Spleen (tissue), 11 donors: ENCODE measurements at regions not wholly inside any gene's neighbourhood (a gene's known extent, or its start where the extent isn't known, plus 50 kb on each side); places are given as distances from the start of the nearest gene placed in this dataset.
"Not testable (repeated sequence)": the region's sequence is repeated elsewhere in the genome, so short reads cannot be mapped to it uniquely, and the experiment has no call there.

Experiments used
- DNase-seq: peaks from one replicate; pipeline ENCODE4 v3.0.0-alpha.2; 2020
- H3K27ac ChIP-seq, 8 donors: fragments of 200-600 bp; sonication (generic) in 7 of 8; 1 replicate in 4 of 8; 2 replicates in 4 of 8; pipeline versions ENCODE4 v1.5.0 to v1.8.0; 2016 to 2021; ENCODE audit warnings: inconsistent platforms in 4 of 8, mild to moderate bottlenecking in 4 of 8, moderate library complexity in 1 of 8
- H3K27me3 ChIP-seq, 7 donors: fragments of 200-600 bp; sonication (generic) in 6 of 7; replicated peaks in 1 of 7; 1 replicate in 4 of 7; 2 replicates in 3 of 7; pipeline versions ENCODE4 v1.5.0 to v1.8.0; 2016 to 2021; ENCODE audit warnings: inconsistent platforms in 3 of 7, mild to moderate bottlenecking in 1 of 7
- H3K36me3 ChIP-seq, 6 donors: fragments of 200-600 bp; sonication (generic) in 5 of 6; 1 replicate in 4 of 6; 2 replicates in 2 of 6; pipeline versions ENCODE4 v1.5.0 to v1.8.0; 2016 to 2021; ENCODE audit warnings: inconsistent platforms in 2 of 6
- H3K4me1 ChIP-seq, 6 donors: fragments of 200-600 bp; sonication (generic) in 5 of 6; 1 replicate in 3 of 6; 2 replicates in 3 of 6; pipeline versions ENCODE4 v1.5.0 to v1.8.0; 2016 to 2021; ENCODE audit warnings: inconsistent platforms in 3 of 6
- H3K4me3 ChIP-seq, 8 donors: fragments of 200-600 bp; sonication (generic) in 7 of 8; 1 replicate in 4 of 8; 2 replicates in 4 of 8; pipeline versions ENCODE4 v1.5.0 to v1.8.0; 2016 to 2021; ENCODE audit warnings: inconsistent platforms in 4 of 8, mild to moderate bottlenecking in 4 of 8, moderate library complexity in 2 of 8
- H3K9me3 ChIP-seq, 8 donors: fragments of 200-600 bp; sonication (generic) in 7 of 8; 1 replicate in 4 of 8; 2 replicates in 4 of 8; pipeline versions ENCODE4 v1.5.0 to v1.8.0; 2016 to 2021; ENCODE audit warnings: inconsistent platforms in 4 of 8
- POLR2A ChIP-seq, 3 donors: fragments of 450-650 bp; IDR thresholded peaks; one replicate each; pipeline ENCODE4 v1.5.1; 2017; ENCODE audit warnings: antibody characterized with exemption in 3 of 3, mild to moderate bottlenecking in 1 of 3
- POLR2AphosphoS5 ChIP-seq, 3 donors: sonication (generic); formaldehyde crosslinking; IDR thresholded peaks; one replicate each; pipeline ENCODE4 v1.5.1; 2017; ENCODE audit warnings: antibody characterized with exemption in 3 of 3
- WGBS, 5 donors: extraction: QIAGEN DNeasy Blood & Tissue Kit in 3 of 5; methylation state at CpG; one replicate each; pipeline versions ENCODE4 v1.1.5 to v1.1.7; 2013 to 2018; 5-methylcytosine and 5-hydroxymethylcytosine counted together
- intact Hi-C: fragments of 100-400 bp; cut with DNase I; formaldehyde crosslinking; loops from one replicate; pipeline ENCODE4 v1.15.0; 2023; ENCODE audit warnings: low total_unique reads
- TF ChIP-seq, protein P1 (sequence below), 11 experiments: fragments of 200-600 bp in 7 of 11; fragments of 450-650 bp in 4 of 11; sonication (generic) in 4 of 11; IDR thresholded peaks in 8 of 11; conservative IDR thresholded peaks in 3 of 11; 1 replicate in 7 of 11; 2 replicates in 4 of 11; pipeline versions ENCODE4 v1.4.0 to v1.8.0; 2016 to 2021; ENCODE audit warnings: antibody characterized with exemption in 11 of 11, inconsistent platforms in 4 of 11, mild to moderate bottlenecking in 1 of 11
- donor health status: healthy with polysubstance abuse.
- donor health status: DM: no; HTN: no; CAD: no; lungs with moderate emphysema.
- donor health status: DM: no; HTN: no; CAD: no.
- donor health status: Bipolar disorder and iron deficiency.
- donor health status: healthy.
- donor health status: DM: no; HTN: no; CAD: no.
- donor health status: DM: yes; HTN: yes; CAD: no.

DNA sequence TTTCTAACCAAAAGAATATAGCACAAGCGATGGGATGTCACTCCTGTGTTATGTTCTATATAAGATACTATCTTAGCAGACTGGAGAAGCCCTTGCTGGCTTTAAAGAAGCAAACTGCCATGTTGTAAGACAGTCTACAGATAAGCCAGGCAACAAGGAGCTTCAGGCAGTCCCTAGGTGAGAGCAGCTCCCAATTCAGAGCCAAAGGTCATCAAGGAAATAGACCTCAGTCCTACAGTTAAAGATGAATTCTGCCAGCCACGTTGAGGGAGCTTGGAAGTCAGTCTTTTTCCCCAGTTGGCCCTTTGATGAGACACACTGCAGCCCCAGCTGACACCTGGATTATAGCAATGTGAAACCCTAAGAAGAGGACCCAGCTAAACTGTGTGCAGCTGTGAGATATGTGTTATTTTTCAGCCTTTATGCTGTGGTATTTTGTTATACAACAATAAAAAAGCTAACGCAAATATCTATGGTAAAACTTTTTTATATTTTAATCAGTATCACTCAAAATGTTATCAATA, 102.5 kb upstream of the AKAP13 start:
- Histone ChIP-seq H3K36me3 (no peaks in the 10 kb centered on the region), H3K4me1 (no peaks in the 10 kb centered on the region), H3K9me3 (no peaks in the 10 kb centered on the region), H3K27me3 (no peaks in the 10 kb centered on the region), H3K27ac (no peak overlapping the region), H3K4me3 (no peak overlapping the region)
- no peak for DNase-seq
- intact Hi-C loops = no loop called here
- TF ChIP-seq, protein P1, sequence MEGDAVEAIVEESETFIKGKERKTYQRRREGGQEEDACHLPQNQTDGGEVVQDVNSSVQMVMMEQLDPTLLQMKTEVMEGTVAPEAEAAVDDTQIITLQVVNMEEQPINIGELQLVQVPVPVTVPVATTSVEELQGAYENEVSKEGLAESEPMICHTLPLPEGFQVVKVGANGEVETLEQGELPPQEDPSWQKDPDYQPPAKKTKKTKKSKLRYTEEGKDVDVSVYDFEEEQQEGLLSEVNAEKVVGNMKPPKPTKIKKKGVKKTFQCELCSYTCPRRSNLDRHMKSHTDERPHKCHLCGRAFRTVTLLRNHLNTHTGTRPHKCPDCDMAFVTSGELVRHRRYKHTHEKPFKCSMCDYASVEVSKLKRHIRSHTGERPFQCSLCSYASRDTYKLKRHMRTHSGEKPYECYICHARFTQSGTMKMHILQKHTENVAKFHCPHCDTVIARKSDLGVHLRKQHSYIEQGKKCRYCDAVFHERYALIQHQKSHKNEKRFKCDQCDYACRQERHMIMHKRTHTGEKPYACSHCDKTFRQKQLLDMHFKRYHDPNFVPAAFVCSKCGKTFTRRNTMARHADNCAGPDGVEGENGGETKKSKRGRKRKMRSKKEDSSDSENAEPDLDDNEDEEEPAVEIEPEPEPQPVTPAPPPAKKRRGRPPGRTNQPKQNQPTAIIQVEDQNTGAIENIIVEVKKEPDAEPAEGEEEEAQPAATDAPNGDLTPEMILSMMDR (IDR thresholded peaks at IDR 0.05 in 8 of 11, conservative IDR thresholded peaks at IDR 0.05 in 3 of 11) = no peak
- TF ChIP-seq POLR2AphosphoS5 (IDR thresholded peaks at IDR 0.05) = no peak
- no peak for TF ChIP-seq POLR2A (IDR thresholded peaks at IDR 0.05)
- 79 to 86% (median 81%) methylated on average over 3 of the region's 3 CpGs for WGBS, 5 donors

DNA sequence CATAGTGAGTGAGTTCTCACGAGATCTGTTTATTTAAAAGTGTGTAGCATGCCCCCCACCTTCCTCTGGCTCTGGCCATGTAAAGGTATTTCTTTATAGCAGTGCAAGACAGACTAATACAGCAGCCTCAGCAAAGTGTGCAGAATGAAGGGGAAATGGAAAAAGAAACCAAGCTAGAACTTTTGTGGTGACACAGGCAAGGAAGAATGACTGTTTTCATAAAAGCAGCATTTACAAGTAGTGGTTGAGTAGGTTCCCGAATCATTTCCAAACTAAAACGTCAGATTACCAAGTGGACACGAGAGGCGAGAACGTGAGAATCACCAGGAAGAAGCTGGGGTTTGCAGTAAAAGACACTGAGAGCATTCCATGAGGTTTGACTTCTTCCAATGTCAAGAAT, 100.2 kb upstream of the AKAP13 start:
- H3K4me3 ChIP-seq = no peak overlapping the region
- no peaks in the 10 kb centered on the region for H3K9me3 ChIP-seq
- no peak for TF ChIP-seq POLR2AphosphoS5 (IDR thresholded peaks at IDR 0.05)
- no peak for TF ChIP-seq POLR2A (IDR thresholded peaks at IDR 0.05)
- TF ChIP-seq, protein P1 (IDR thresholded peaks at IDR 0.05 in 8 of 11, conservative IDR thresholded peaks at IDR 0.05 in 3 of 11) = no peak
- 64 to 82% (median 74%) methylated on average over 6 of the region's 6 CpGs for WGBS, 5 donors
- intact Hi-C loops = no loop called here
- peaks cover 0 to 4% (median 0%) of the 10 kb centered on the region in 6 donors for H3K4me1 ChIP-seq
- no peaks in the 10 kb centered on the region for H3K36me3 ChIP-seq
- no peak for DNase-seq
- no peak overlapping the region for H3K27ac ChIP-seq
- H3K27me3 ChIP-seq = no peaks in the 10 kb centered on the region

DNA sequence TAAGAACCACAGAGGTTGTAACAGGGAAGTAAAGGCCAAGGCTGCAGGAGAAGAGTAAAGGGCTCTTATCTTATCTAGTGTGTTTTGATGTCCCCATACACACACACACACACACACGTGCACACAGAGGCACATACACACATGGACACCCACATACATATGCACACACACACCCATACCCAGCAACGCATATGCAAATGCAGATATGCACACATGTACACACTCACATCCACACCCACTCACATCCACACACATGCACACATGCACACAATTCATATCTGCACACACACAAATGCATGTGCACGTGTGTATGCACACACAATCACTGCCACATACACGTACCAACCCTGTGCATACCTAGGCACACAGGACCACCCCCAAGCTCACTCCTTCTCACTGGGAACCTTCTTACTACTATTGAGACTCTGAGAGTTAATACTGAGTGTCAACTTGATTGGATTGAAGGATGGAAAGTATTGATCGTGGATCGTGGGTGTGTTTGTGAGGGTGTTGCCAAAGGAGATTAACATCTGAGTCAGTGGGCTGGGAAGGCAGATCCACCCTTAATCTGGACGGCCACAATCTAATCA, 99.0 kb upstream of the AKAP13 start:
- H3K9me3 ChIP-seq = no peaks in the 10 kb centered on the region
- WGBS, 5 donors = 78 to 91% (median 87%) methylated on average over 7 of the region's 7 CpGs
- H3K4me1 ChIP-seq = peaks cover 0 to 4% (median 0%) of the 10 kb centered on the region in 6 donors
- intact Hi-C loops = no loop called here
- DNase-seq = no peak
- no peak overlapping the region for H3K4me3 ChIP-seq
- no peaks in the 10 kb centered on the region for H3K36me3 ChIP-seq
- no peak for TF ChIP-seq POLR2AphosphoS5 (IDR thresholded peaks at IDR 0.05)
- TF ChIP-seq POLR2A (IDR thresholded peaks at IDR 0.05) = no peak
- TF ChIP-seq, protein P1 (IDR thresholded peaks at IDR 0.05 in 8 of 11, conservative IDR thresholded peaks at IDR 0.05 in 3 of 11) = no peak
- no peaks in the 10 kb centered on the region for H3K27me3 ChIP-seq
- H3K27ac ChIP-seq = no peak overlapping the region

DNA sequence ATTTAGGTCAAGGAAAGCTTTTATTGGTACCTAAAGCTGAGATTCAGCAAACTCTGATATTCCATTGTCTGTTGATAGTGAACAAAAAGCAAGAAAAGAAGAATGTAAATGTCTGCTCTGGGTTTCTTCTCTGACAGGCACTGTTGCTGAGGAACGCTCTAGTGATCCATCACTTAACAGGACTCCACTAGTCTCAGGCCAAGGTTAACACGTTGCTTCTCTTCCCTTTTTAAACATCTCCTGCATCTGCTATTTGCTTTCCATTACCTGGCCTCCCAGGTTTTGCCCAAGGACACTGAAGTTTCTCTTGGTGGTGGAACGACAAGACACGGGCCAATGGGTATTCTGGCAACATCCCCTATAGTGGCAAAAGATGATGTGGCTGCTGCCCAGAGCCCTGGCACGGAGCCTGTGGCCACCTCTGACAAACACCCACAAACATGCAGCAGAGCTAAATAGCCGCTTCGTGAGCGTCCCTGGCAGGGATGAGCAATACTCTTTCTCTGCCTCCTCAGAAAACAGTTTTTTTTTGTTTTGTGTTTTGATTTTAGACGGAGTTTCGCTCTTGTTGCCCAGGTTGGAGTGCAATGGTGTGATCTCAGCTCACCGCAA, 97.8 kb upstream of the AKAP13 start:
- intact Hi-C loops = no loop called here
- no peak for TF ChIP-seq POLR2A (IDR thresholded peaks at IDR 0.05)
- no peak for TF ChIP-seq POLR2AphosphoS5 (IDR thresholded peaks at IDR 0.05)
- TF ChIP-seq, protein P1 (IDR thresholded peaks at IDR 0.05 in 8 of 11, conservative IDR thresholded peaks at IDR 0.05 in 3 of 11) = no peak
- Histone ChIP-seq H3K4me3 (no peak overlapping the region), H3K4me1 (peaks cover 0 to 4% (median 0%) of the 10 kb centered on the region in 6 donors), H3K27ac (no peak overlapping the region), H3K27me3 (no peaks in the 10 kb centered on the region), H3K36me3 (no peaks in the 10 kb centered on the region), H3K9me3 (no peaks in the 10 kb centered on the region)
- WGBS, 5 donors = 80 to 89% (median 84%) methylated on average over 11 of the region's 11 CpGs
- no peak for DNase-seq

- H3K9me3 ChIP-seq, H3K4me1 ChIP-seq, H3K4me3 ChIP-seq, H3K36me3 ChIP-seq, intact Hi-C loops, H3K27me3 ChIP-seq, DNase-seq, H3K27ac ChIP-seq: not testable (repeated sequence)
- WGBS, 5 donors = 50 to 77% (median 63%) methylated on average over 1 to 5 of the region's 5 CpGs
Measured at GRCh38 chr15:85283815-85284214, 96.6 kb upstream of the AKAP13 start.
